PFSK-1 (cell line): ENCODE measurements at regions not wholly inside any gene's neighbourhood (a gene's known extent, or its start where the extent isn't known, plus 50 kb on each side); places are given as distances from the start of the nearest gene placed in this dataset.

ENCODE experiments used
- FOXP2 ChIP-seq: optimal IDR thresholded peaks from 2 replicates; pipeline ENCODE3; 2011; ENCODE audit warnings: borderline replicate concordance, control low read depth, inconsistent platforms; ENCODE audit not compliant: insufficient read depth; ENCODE audit errors: extremely low read length, extremely low read depth
- POLR2AphosphoS5 ChIP-seq: IDR thresholded peaks from 2 replicates; pipeline ENCODE4 v1.6.1; 2012; ENCODE audit warnings: low read depth, mild to moderate bottlenecking, control low read depth, low read length, moderate library complexity
- SIN3A ChIP-seq: IDR thresholded peaks from 2 replicates; pipeline ENCODE4 v1.6.1; 2012; ENCODE audit warnings: mild to moderate bottlenecking, low read length, moderate library complexity, borderline replicate concordance; ENCODE audit not compliant: insufficient read depth
- TAF1 ChIP-seq: IDR thresholded peaks from 2 replicates; pipeline ENCODE4 v1.6.1; 2012; ENCODE audit warnings: low read length, control low read depth, borderline replicate concordance; ENCODE audit not compliant: insufficient read depth
- TF ChIP-seq, protein P1 (sequence below), 2 experiments: IDR thresholded peaks; 2 replicates each; pipeline versions ENCODE4 v1.6.1 to v1.8.0; 2011 to 2012; ENCODE audit warnings: low read depth in 2 of 2, low read length in 2 of 2, control low read depth in 1 of 2, inconsistent platforms in 1 of 2, mild to moderate bottlenecking in 1 of 2, moderate library complexity in 1 of 2; ENCODE audit not compliant: insufficient read depth in 1 of 2

DNA sequence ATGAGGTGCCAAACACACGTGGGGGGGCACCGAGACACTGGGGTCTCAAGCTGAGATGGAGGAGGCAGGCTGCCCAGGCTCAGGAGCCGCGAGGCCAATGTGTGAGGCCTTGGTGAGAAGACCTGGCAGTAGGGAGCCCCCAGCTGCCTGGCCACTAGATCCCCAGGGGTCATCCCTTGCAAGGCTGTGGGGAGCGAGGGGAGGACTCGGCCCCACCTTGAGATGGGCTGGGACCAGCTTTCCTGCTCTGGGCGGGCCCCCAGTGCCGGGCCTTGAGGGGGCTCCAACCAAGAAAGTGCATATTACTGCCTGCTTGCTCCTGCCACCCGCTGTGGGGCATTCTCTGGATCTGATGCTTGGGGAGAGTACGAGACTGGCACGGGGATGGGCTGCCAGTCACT is 107.0 kb downstream of the CTTN start:
- TF ChIP-seq TAF1 (no peak), FOXP2 (no peak), SIN3A (no peak)
- TF ChIP-seq, protein P1, sequence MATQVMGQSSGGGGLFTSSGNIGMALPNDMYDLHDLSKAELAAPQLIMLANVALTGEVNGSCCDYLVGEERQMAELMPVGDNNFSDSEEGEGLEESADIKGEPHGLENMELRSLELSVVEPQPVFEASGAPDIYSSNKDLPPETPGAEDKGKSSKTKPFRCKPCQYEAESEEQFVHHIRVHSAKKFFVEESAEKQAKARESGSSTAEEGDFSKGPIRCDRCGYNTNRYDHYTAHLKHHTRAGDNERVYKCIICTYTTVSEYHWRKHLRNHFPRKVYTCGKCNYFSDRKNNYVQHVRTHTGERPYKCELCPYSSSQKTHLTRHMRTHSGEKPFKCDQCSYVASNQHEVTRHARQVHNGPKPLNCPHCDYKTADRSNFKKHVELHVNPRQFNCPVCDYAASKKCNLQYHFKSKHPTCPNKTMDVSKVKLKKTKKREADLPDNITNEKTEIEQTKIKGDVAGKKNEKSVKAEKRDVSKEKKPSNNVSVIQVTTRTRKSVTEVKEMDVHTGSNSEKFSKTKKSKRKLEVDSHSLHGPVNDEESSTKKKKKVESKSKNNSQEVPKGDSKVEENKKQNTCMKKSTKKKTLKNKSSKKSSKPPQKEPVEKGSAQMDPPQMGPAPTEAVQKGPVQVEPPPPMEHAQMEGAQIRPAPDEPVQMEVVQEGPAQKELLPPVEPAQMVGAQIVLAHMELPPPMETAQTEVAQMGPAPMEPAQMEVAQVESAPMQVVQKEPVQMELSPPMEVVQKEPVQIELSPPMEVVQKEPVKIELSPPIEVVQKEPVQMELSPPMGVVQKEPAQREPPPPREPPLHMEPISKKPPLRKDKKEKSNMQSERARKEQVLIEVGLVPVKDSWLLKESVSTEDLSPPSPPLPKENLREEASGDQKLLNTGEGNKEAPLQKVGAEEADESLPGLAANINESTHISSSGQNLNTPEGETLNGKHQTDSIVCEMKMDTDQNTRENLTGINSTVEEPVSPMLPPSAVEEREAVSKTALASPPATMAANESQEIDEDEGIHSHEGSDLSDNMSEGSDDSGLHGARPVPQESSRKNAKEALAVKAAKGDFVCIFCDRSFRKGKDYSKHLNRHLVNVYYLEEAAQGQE (IDR thresholded peaks at IDR 0.05; ENCODE audit: insufficient read depth in 1 of 2, low read depth in 2 of 2, low read length in 2 of 2), result no peak

DNA sequence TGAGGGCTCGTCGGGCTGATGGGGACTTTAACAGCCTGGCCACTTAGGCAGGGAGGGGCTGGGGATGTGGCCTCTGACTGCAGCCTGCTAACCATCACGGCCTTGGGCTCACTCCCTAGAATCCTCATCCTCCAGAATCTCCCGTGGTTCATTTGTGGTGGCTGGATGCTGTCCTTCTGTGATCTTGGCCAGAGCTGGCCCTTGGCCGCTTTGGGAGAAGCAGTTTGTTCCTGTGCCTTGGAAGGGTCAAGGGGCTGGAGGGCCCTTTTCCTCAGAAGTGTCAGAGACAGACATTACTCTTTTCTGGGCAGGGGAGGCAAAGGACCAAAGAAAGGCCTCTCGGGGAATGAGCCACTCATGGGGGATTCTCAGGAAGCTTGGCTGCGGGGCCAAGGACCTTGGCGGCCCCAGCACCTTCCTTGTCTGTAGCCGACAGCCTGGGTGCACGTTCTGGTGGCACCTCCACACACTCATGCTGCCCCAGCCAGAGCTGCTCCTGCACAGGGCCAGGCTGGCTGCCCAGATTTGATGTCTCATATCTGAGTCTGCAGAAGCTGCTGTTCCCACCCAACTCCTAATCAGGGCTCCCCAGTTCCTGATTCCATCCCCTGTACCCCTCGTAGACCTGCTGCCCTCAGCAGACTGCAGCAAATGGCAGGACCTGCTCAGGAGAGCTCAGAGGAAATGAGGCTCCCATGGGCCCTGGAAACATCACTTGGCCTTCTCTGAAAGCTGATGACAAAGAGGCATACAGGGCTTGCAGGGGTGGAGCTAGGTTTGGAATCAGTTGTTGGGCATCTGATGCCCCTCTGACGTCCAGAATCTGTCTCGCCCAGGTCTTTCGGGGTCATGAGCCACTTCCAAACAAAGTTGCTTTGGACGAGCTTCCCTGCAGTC is 107.7 kb downstream of the CTTN start:
- no peak for TF ChIP-seq TAF1
- TF ChIP-seq POLR2AphosphoS5, result no peak
- TF ChIP-seq, protein P1 (IDR thresholded peaks at IDR 0.05; ENCODE audit: insufficient read depth in 1 of 2, low read depth in 2 of 2, low read length in 2 of 2), result no peak
- no peak for TF ChIP-seq SIN3A
- TF ChIP-seq FOXP2, result no peak

DNA sequence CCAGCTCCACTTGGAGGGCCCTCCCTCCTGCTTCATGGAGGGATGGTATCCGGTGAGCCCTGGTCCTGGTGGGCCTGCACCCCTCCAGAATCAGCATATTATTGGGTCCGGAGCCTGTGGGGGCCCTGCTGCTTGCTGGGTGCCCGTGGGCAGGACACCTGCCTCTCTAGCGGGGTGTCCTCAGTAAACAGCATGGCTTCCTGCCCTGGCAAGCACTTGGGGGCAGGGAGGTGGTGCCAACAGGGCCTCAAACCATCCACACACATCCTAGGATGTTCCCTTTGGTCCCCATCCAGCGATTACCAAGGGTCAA is 108.3 kb downstream of the CTTN start:
- TF ChIP-seq FOXP2 (no peak), POLR2AphosphoS5 (no peak), TAF1 (no peak), SIN3A (no peak)
- TF ChIP-seq, protein P1 (IDR thresholded peaks at IDR 0.05; ENCODE audit: insufficient read depth in 1 of 2, low read depth in 2 of 2, low read length in 2 of 2), result no peak

DNA sequence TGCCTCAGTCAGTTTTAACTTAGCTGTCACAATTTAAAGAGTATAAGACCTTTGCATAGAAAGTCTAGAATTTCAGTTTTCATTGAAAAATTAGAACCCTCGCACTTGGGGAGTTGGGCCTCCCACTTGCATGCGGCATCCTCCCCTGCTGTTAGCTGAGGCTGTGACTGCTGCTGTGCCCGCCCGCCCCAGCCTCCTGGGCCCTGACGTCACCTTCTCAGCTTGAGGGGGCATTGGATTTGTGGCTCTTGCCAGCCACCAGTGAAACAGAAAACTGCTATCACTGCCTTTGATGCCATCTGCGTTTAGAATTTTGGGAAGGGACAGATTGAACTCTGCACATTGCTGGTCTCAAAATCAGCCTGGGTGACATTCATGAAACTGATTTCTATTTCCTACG is 108.7 kb downstream of the CTTN start:
- no peak for TF ChIP-seq TAF1
- TF ChIP-seq, protein P1 (IDR thresholded peaks at IDR 0.05; ENCODE audit: insufficient read depth in 1 of 2, low read depth in 2 of 2, low read length in 2 of 2), result no peak
- no peak for TF ChIP-seq SIN3A
- TF ChIP-seq POLR2AphosphoS5, result no peak
- no peak for TF ChIP-seq FOXP2

DNA sequence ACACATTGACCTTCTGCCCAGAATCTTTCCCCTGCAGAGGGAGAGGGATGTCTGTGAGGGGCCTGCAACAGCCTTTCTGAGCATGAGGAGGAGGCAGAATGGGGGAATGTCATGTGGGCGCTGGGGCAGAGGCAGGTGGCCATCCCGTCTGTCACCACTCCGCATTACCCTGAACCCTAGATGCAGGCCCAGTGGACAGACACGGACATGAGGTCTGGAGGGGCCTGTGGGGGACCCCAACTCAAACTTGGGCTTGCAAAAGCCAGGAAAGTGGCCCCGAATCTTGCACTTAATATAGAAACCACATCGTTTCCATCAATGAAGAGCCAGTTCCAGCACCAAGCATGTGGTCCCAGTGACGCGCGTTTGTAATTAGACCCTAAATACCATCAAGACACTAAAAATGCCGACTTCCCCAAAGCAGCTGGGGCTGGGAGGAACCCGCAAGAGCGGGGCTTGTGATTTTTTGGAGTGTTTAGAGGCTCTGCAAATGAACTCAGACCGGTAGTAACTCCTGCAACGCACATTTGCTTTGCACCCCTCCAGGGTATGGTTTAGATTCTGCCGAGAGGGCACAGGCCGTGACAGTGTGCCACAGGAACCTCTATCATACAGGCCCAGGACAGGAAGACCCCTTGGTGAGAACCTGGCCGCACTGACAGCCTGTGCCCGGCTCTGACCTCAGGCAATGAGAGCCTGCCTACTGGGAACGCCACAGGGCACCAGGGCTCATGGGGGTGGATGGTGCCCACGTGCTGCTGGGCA is 109.3 kb downstream of the CTTN start:
- TF ChIP-seq SIN3A (no peak), FOXP2 (no peak), TAF1 (no peak), POLR2AphosphoS5 (no peak)
- TF ChIP-seq, protein P1 (IDR thresholded peaks at IDR 0.05; ENCODE audit: insufficient read depth in 1 of 2, low read depth in 2 of 2, low read length in 2 of 2), result no peak
